ENCODE measurements at regions not wholly inside any gene's neighbourhood (a gene's known extent, or its start where the extent isn't known, plus 50 kb on each side); places are given as distances from the start of the nearest gene placed in this dataset.

GRCh38 chr6:1514078-1514477, 95.6 kb upstream of the FOXC1 start:
- no peak overlapping the region for H3K4me3 Mint-ChIP-seq
- no peak for ATAC-seq (replicated peaks)
- H3K27me3 Mint-ChIP-seq, result peaks cover 19 to 25% of the 10 kb centered on the region in 2 donors
- no peaks in the 10 kb centered on the region for H3K36me3 Mint-ChIP-seq
- no peak for DNase-seq
- H3K9me3 Mint-ChIP-seq, result peaks cover 5 to 11% of the 10 kb centered on the region in 2 donors
- H3K4me1 Mint-ChIP-seq, result no peaks in the 10 kb centered on the region
- H3K27ac Mint-ChIP-seq, result no peak overlapping the region

GRCh38 chr6:1515280-1515679, 94.4 kb upstream of the FOXC1 start:
- no peak overlapping the region for H3K4me3 Mint-ChIP-seq
- H3K4me1 Mint-ChIP-seq, result no peaks in the 10 kb centered on the region
- peaks cover under 1 to 5% of the 10 kb centered on the region in 2 donors for H3K9me3 Mint-ChIP-seq
- H3K27ac Mint-ChIP-seq, result no peak overlapping the region
- DNase-seq, result no peak
- ATAC-seq (replicated peaks), result no peak
- peaks cover 18 to 26% of the 10 kb centered on the region in 2 donors for H3K27me3 Mint-ChIP-seq
- H3K36me3 Mint-ChIP-seq, result no peaks in the 10 kb centered on the region

DNA sequence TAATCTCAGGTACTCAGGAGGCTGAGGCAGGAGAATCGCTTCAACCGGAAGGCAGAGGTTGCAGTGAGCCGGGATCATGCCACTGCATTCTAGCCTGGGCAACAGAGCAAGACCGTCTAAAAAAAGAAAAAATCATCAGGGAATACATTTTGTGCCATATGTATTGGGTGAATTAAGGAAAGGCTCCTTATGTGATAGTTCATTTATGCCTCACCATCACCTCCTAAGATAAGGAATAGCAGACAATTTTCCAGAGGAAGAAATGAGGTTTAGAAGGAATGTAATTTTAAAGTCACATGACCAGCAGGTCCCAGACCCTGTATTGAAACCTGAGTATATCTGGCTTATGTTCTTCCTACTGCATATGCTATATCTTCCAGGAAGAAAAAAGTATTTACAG, 93.9 kb upstream of the FOXC1 start:
- DNase-seq (no peak), ATAC-seq (replicated peaks) (no peak)
- H3K4me1 Mint-ChIP-seq, result no peaks in the 10 kb centered on the region
- no peak overlapping the region for H3K4me3 Mint-ChIP-seq
- peaks cover 0 to 5% of the 10 kb centered on the region in 2 donors for H3K9me3 Mint-ChIP-seq
- no peak overlapping the region for H3K27ac Mint-ChIP-seq
- H3K27me3 Mint-ChIP-seq, result peaks cover 22 to 29% of the 10 kb centered on the region in 2 donors
- H3K36me3 Mint-ChIP-seq, result no peaks in the 10 kb centered on the region

DNA sequence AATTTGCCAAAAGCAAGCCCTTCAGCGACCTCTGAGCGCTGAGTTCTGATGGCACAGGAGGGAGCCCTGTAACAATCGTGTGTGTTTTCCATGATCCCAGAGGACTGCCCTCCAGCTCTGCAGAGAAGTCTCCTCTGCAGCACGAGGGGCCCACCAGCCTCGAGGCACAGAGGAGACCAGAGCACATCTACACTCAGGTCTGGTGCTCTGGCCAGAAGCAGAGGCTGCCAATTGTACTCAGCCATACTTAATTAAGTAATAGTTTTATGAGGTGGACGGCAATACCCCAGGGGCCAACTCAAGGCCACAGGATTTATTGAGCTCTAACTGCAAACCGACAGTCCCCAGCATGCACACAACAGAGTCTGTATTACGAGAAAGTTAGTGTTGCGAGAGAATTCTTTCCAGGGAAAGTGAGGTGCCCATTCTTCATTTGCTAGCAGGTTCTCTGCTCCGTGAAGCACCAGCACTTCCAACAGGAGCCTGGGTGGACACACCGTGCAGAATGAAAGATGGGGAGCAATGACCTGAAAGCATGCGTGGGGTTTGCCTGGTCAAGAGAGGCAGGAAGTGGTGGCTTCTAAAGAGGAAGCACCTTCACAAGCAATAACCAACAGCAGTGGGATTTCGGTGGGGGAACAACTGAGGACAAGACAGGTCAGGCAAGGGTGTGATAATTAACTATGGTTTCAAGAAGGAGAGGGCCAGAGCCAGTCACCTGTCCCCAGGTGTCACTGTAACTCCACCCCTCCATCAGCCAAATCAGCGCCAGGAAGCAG, 92.8 kb upstream of the FOXC1 start:
- no peak overlapping the region for H3K4me3 Mint-ChIP-seq
- no peak for DNase-seq
- no peak for ATAC-seq (replicated peaks)
- no peaks in the 10 kb centered on the region for H3K36me3 Mint-ChIP-seq
- H3K27ac Mint-ChIP-seq, result no peak overlapping the region
- H3K27me3 Mint-ChIP-seq, result peaks cover 23 to 36% of the 10 kb centered on the region in 2 donors
- H3K9me3 Mint-ChIP-seq, result peaks cover 0 to 5% of the 10 kb centered on the region in 2 donors
- H3K4me1 Mint-ChIP-seq, result no peaks in the 10 kb centered on the region

DNA sequence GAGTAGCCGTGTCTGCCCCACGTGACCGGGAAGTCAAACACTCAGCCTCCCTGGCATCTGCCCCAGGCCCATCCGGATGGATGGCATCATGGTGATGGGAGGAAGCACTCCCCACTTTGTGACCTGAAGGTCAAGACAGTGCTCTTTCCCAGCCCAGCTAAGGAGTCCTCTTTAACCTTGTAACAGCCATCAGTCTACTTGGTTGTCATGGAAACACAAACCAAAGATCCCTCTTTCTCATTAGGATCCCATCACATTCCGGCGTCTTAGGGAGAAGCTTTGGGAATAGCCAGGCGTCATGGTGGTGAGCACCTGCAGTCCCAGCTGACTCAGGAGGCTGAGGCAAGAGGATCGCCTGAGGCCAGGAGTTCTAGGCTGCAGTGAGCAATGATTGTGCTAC, 90.9 kb upstream of the FOXC1 start:
- no peaks in the 10 kb centered on the region for H3K36me3 Mint-ChIP-seq
- DNase-seq (no peak), ATAC-seq (replicated peaks) (no peak)
- H3K27ac Mint-ChIP-seq, result no peak overlapping the region
- no peak overlapping the region for H3K4me3 Mint-ChIP-seq
- H3K27me3 Mint-ChIP-seq, result peaks cover 33 to 45% of the 10 kb centered on the region in 2 donors
- H3K4me1 Mint-ChIP-seq, result peaks cover 0 to 1% of the 10 kb centered on the region in 2 donors
- H3K9me3 Mint-ChIP-seq, result peaks cover 0 to 5% of the 10 kb centered on the region in 2 donors

- Mint-ChIP-seq H3K9me3 (peaks cover 0 to 5% of the 10 kb centered on the region in 2 donors), H3K27me3 (peaks cover 37 to 48% of the 10 kb centered on the region in 2 donors), H3K4me3 (no peak overlapping the region), H3K4me1 (peaks cover 0 to 9% of the 10 kb centered on the region in 2 donors), H3K27ac (no peak overlapping the region), H3K36me3 (no peaks in the 10 kb centered on the region)
- DNase-seq (no peak), ATAC-seq (replicated peaks) (no peak)
These were observed 90.1 kb upstream of the FOXC1 start for GRCh38 chr6:1519597-1519996.

DNA sequence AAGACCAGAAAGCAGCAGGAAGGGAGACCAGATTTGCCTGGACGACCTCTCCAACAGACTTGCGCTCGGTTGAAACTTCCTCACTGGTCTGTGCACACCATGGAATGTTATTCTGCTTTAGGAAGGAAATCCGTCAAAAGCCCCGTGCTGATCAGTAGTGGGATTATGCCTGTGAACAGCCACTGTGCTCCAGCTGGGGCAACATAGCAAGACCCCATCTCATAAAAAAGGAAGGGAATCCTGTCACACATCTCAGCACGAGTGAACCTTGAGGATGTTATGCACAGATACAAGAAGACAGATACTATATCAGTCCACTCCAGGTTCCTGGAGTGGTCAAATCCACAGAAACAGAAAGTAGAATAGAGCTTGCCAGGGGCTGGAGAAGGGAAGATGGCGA, 86.9 kb upstream of the FOXC1 start:
- ATAC-seq (replicated peaks), result no peak
- H3K36me3 Mint-ChIP-seq, result no peaks in the 10 kb centered on the region
- no peak overlapping the region for H3K27ac Mint-ChIP-seq
- H3K9me3 Mint-ChIP-seq, result peaks cover 0 to 5% of the 10 kb centered on the region in 2 donors
- peaks cover 36 to 59% of the 10 kb centered on the region in 2 donors for H3K27me3 Mint-ChIP-seq
- no peak overlapping the region for H3K4me3 Mint-ChIP-seq
- DNase-seq, result no peak
- peaks cover 4 to 9% of the 10 kb centered on the region in 2 donors for H3K4me1 Mint-ChIP-seq

DNA sequence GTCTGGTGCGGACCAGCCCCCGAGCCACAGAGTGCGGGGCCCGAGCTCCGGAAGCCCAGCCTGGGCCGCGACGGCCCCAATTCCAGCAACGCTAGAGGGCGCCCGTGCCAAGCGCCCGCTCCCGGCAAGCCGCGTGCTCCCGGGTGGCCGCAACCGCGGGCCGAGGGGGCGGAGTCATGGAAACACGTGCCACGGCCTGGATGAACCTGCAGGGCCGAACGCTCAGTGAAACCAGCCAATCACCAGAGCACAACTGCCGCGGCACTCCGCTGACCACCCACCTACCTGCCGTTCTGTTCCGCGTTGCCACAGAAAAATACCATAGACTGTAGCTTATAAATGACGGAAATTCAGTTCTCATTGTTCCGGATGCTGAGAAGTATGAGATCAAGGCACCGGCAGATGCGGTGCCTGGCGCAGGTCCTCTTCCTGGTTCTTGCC, 85.7 kb upstream of the FOXC1 start:
- H3K9me3 Mint-ChIP-seq, result peaks cover 0 to 5% of the 10 kb centered on the region in 2 donors
- H3K4me1 Mint-ChIP-seq, result peaks cover 4 to 9% of the 10 kb centered on the region in 2 donors
- DNase-seq, result peak; percentile 9
- H3K27ac Mint-ChIP-seq, result no peak overlapping the region
- H3K4me3 Mint-ChIP-seq, result peak overlapping the region in 1 of 2 donors; percentile 65
- ATAC-seq (replicated peaks), result peak; percentile 46 to 56
- no peaks in the 10 kb centered on the region for H3K36me3 Mint-ChIP-seq
- peaks cover 36 to 59% of the 10 kb centered on the region in 2 donors for H3K27me3 Mint-ChIP-seq

DNA sequence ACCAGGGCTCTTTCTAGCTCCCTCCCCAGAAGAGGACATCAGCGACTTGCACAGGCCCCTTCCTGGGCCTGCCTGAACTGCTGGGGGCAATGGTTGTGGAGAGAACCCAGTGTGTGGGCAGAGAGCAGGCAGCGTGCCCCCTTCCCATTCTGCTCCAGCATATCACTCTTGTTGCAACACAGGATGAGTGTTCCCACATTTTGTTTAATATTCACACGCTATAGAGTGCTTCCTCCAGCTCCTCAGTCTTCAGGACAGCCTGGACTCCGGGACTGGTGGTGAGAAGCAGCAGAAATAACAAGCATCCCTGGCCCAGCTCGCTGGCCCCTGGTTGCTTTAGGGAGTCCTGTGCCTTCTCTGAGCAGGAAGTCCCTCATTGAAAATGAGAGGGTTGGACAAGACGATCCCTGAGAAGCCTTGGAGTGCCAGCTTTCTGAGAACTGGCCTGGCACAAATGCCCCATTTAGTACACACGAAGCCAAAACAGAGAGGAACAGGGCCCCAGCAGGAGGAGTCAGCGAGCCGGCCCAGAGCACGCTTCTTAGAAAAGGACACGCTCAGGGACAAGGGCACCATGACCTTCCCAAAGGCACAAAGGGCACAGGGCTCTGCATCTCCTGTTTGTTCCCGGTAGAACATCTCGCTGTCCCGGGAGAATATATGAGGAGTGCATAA, 84.2 kb upstream of the FOXC1 start:
- no peak overlapping the region for H3K27ac Mint-ChIP-seq
- no peak overlapping the region for H3K4me3 Mint-ChIP-seq
- no peak for ATAC-seq (replicated peaks)
- no peaks in the 10 kb centered on the region for H3K36me3 Mint-ChIP-seq
- no peaks in the 10 kb centered on the region for H3K9me3 Mint-ChIP-seq
- H3K27me3 Mint-ChIP-seq, result peaks cover 31 to 52% of the 10 kb centered on the region in 2 donors
- H3K4me1 Mint-ChIP-seq, result peaks cover 4 to 9% of the 10 kb centered on the region in 2 donors
- DNase-seq, result no peak

- no peaks in the 10 kb centered on the region for H3K9me3 Mint-ChIP-seq
- ATAC-seq (replicated peaks) (no peak), DNase-seq (no peak)
- H3K27ac Mint-ChIP-seq, result no peak overlapping the region
- H3K36me3 Mint-ChIP-seq, result no peaks in the 10 kb centered on the region
- peaks cover 28 to 48% of the 10 kb centered on the region in 2 donors for H3K27me3 Mint-ChIP-seq
- no peak overlapping the region for H3K4me3 Mint-ChIP-seq
- peaks cover 4 to 9% of the 10 kb centered on the region in 2 donors for H3K4me1 Mint-ChIP-seq
These were observed 83.2 kb upstream of the FOXC1 start for GRCh38 chr6:1526398-1527072.

GRCh38 chr6:1527073-1527457, 82.7 kb upstream of the FOXC1 start:
- Mint-ChIP-seq H3K4me1 (peaks cover 4 to 9% of the 10 kb centered on the region in 2 donors), H3K9me3 (no peaks in the 10 kb centered on the region), H3K27me3 (peaks cover 25 to 43% of the 10 kb centered on the region in 2 donors), H3K27ac (no peak overlapping the region), H3K36me3 (no peaks in the 10 kb centered on the region), H3K4me3 (no peak overlapping the region)
- ATAC-seq (replicated peaks) (no peak), DNase-seq (no peak)

DNA sequence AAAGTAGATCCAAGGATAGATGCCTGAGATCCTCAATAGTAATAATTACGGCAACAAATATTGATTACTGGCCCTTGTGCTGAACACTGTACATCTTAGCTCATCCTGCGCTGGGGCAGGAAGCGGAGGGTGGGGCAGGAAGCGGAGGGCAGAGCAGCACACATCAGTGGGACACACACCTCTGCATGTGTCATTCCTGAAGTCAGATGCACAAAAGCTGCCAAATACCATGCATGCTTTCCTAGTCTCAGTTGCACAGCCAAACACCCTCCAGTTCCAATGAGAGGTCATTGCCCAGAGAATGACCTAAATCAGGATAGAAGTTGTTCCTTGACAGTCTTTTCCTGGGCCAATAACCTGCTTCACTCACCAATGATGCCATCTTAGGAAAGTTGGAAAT, 74.4 kb upstream of the FOXC1 start:
- Mint-ChIP-seq H3K4me3 (no peak overlapping the region), H3K9me3 (no peaks in the 10 kb centered on the region), H3K27ac (no peak overlapping the region), H3K4me1 (no peaks in the 10 kb centered on the region), H3K36me3 (no peaks in the 10 kb centered on the region), H3K27me3 (peaks cover 6 to 14% of the 10 kb centered on the region in 2 donors)
- ATAC-seq (replicated peaks), result no peak
- DNase-seq, result no peak

- ATAC-seq (replicated peaks) (no peak), DNase-seq (no peak)
- Mint-ChIP-seq H3K9me3 (peaks cover 0 to 3% of the 10 kb centered on the region in 2 donors), H3K4me1 (no peaks in the 10 kb centered on the region), H3K27ac (no peak overlapping the region), H3K36me3 (no peaks in the 10 kb centered on the region), H3K27me3 (peaks cover 10 to 11% of the 10 kb centered on the region in 2 donors), H3K4me3 (no peak overlapping the region)
These were observed 72.9 kb upstream of the FOXC1 start for GRCh38 chr6:1536526-1537429.

- DNase-seq (no peak), ATAC-seq (replicated peaks) (no peak)
- no peak overlapping the region for H3K27ac Mint-ChIP-seq
- H3K9me3 Mint-ChIP-seq, result peaks cover 6 to 11% of the 10 kb centered on the region in 2 donors
- H3K36me3 Mint-ChIP-seq, result no peaks in the 10 kb centered on the region
- H3K4me3 Mint-ChIP-seq, result no peak overlapping the region
- no peaks in the 10 kb centered on the region for H3K4me1 Mint-ChIP-seq
- peaks cover 13 to 15% of the 10 kb centered on the region in 2 donors for H3K27me3 Mint-ChIP-seq
These were observed 71.3 kb upstream of the FOXC1 start for GRCh38 chr6:1538369-1538768.
